ENCODE measurements at regions not wholly inside any gene's neighbourhood (a gene's known extent, or its start where the extent isn't known, plus 50 kb on each side); places are given as distances from the start of the nearest gene placed in this dataset.

DNA sequence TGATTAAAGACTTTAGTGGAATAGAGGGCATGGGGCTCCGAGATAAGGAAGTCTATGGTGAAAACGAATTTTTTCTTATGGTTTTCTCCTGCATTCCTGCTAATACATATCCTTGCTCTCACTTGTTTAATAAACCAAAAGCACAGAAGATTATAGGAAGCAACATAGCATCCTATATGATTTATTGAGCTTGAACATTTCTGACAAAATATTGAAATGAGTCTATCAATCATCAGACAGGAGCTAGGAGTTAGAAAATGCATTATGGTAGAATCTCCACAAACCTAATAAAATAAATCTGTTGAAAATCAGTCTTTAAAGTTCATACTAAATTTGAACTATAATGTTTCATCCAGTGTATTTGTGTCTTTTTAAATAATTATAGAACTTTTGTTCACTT lies 554.6 kb upstream of the RGMB start:
- TF ChIP-seq TAF1 (IDR thresholded peaks at IDR 0.05; ENCODE audit: borderline replicate concordance, insufficient read depth, low read length) (no peak), SIN3A (IDR thresholded peaks at IDR 0.05; ENCODE audit: borderline replicate concordance, insufficient read depth, low read length) (no peak), POLR2AphosphoS5 (IDR thresholded peaks at IDR 0.05; ENCODE audit: low read depth, low read length) (no peak), FOXP2 (optimal IDR thresholded peaks at IDR 0.05; ENCODE audit: borderline replicate concordance, extremely low read depth, extremely low read length, insufficient read depth) (no peak)
- TF ChIP-seq, protein P1, sequence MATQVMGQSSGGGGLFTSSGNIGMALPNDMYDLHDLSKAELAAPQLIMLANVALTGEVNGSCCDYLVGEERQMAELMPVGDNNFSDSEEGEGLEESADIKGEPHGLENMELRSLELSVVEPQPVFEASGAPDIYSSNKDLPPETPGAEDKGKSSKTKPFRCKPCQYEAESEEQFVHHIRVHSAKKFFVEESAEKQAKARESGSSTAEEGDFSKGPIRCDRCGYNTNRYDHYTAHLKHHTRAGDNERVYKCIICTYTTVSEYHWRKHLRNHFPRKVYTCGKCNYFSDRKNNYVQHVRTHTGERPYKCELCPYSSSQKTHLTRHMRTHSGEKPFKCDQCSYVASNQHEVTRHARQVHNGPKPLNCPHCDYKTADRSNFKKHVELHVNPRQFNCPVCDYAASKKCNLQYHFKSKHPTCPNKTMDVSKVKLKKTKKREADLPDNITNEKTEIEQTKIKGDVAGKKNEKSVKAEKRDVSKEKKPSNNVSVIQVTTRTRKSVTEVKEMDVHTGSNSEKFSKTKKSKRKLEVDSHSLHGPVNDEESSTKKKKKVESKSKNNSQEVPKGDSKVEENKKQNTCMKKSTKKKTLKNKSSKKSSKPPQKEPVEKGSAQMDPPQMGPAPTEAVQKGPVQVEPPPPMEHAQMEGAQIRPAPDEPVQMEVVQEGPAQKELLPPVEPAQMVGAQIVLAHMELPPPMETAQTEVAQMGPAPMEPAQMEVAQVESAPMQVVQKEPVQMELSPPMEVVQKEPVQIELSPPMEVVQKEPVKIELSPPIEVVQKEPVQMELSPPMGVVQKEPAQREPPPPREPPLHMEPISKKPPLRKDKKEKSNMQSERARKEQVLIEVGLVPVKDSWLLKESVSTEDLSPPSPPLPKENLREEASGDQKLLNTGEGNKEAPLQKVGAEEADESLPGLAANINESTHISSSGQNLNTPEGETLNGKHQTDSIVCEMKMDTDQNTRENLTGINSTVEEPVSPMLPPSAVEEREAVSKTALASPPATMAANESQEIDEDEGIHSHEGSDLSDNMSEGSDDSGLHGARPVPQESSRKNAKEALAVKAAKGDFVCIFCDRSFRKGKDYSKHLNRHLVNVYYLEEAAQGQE (IDR thresholded peaks at IDR 0.05; ENCODE audit: insufficient read depth in 1 of 2, low read depth in 2 of 2, low read length in 2 of 2): no peak
